HG02885 (cell line): ENCODE measurements at regions not wholly inside any gene's neighbourhood (a gene's known extent, or its start where the extent isn't known, plus 50 kb on each side); places are given as distances from the start of the nearest gene placed in this dataset.

Experiments used
- ATAC-seq: cut with Tn5 transposase; IDR thresholded peaks from one replicate; pipeline ENCODE4 v1.9.1; 2021; ENCODE audit warnings: mild to moderate bottlenecking; ENCODE audit not compliant: unreplicated experiment, poor library complexity

DNA sequence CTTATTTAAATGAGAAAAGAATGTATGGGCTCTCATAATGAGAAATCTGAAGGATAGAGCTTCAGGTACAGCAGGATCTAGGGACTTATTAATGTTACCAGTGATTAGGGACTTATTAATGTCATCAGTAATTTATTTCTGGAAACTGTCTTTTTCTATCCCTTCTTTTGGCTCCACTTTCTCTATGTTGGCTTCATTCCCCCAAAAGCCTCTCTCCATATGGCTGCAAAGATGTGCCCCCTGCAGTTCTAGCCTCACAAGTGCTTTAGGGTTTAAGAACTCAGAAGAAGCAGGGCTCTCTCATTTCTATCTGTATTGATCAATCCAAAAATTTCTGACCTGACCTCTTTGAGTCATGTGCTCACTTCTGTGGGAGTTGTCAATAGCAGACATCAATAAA lies 480.9 kb downstream of the TXNL1 start:
- ATAC-seq, result no peak

DNA sequence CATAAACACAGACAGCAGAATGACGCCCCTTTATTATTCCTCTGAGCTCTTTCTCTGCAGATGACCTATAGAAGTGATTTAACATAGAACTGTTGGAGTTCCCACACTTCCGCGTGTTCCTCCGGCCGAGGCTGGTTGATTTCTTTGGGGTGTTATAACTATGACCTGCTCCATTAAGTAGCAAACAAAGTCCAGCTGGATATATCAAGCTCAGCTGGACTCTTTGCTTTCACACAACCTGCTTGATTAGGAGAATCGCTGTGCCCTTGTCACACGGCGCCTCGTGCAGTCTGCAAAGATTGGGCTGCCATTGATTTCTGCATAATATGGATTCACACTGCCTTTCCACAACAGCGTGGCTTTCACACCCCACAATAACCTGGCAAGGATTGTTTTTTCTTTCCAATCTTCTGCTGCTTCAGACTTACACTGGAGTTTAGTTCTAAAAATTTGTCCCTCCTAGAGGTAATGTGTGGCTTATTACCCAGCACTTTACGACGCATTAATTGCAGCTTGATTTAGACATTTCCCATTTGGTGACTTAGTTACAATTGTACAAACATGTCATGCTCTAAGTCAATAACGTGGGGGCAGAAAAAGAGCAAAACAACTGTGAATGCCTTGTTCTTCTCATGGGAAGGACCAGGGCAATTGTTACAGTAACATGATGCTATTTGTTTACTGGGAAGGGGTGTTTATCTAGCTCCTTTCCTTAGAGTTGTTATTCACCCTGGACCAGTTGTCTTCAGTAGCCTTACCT lies 485.7 kb downstream of the TXNL1 start:
- ATAC-seq, result no peak

DNA sequence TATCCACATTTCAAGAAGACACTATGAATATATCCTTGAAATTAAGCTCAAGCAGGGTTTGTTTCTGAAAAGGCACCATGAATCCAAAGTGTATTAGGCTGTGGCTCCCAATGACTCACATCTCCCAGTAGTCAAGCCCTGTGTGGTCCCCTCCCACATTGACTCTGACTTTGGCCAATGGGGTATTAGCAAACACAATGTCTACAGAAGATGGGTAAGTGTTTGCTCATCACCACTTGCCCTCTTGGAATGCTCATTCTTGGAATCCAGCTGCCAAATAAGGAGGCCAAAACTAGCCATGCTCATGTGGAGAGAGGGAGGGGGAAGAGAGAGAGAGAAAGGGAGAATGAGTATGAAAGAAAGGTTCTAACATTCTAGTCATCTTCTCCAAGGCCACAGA lies 490.0 kb downstream of the TXNL1 start:
- ATAC-seq, result no peak

- ATAC-seq, result no peak
Observed at GRCh38 chr18:56146565-56146964, 491.8 kb downstream of the TXNL1 start.

DNA sequence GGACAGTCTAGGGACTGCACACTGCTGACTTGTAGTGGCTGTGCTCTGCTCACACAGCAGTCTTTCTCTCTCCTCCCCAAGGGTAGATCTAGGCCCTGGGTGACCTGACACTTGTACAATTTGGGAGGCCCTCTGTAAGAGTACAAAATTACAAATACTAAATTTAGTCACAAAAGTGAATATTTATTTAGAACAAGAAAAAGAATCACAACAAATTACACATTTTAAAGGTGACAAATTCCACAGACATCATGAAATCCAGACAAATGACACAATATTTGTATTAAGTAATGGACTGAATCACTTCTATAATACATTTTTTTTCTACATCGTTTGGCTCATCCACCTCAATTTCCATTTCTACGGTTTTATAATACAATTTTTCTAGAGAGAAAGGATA lies 496.4 kb downstream of the TXNL1 start:
- no peak for ATAC-seq

DNA sequence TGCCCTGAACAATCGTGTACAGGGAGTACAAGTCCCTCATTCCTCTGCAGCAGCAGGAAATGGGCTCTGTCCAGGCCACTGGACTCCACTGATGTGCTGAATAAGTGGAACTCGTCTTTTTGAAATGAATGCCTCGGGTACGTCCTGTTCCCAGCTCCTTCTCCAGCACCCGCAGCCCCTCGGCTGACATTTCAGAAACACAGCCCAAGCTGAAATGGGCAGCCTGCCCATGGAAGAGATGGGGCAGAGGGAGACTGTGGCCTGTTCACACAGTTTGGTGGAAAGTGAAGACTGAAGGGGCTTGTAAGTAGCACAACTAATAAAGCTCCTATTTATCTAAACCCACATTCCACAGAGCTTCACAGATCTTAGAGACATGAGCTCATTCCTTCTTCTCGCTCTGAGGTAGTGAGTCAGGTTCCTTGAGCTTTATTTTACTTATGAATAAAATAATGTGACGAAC lies 498.6 kb downstream of the TXNL1 start:
- ATAC-seq, result no peak

- no peak for ATAC-seq
Observed at GRCh38 chr18:56139372-56139771, 499.0 kb downstream of the TXNL1 start.

GRCh38 chr18:56136105-56136504 lies 502.3 kb downstream of the TXNL1 start:
- no peak for ATAC-seq

DNA sequence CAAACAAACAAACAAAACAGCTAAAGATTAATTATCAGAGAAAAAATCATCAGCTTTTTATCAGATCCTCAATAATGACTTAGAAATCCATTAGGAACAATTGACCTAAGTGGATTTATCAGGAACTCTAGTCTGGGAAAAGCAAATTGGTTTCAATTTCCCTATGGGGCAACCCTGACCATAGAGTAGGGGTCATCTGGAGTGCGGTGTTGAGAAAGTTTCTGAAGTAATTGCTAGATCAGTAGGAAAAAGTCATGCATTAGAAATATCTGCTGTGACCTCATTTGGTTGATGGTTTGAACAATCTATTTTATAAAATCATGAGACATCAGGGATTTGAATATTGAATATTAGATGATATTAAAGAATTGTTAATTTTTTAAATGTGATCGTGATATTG lies 507.9 kb downstream of the TXNL1 start:
- no peak for ATAC-seq

GRCh38 chr18:56128153-56128791 lies 510.1 kb downstream of the TXNL1 start:
- no peak for ATAC-seq

GRCh38 chr18:56127322-56128099 lies 510.9 kb downstream of the TXNL1 start:
- no peak for ATAC-seq

DNA sequence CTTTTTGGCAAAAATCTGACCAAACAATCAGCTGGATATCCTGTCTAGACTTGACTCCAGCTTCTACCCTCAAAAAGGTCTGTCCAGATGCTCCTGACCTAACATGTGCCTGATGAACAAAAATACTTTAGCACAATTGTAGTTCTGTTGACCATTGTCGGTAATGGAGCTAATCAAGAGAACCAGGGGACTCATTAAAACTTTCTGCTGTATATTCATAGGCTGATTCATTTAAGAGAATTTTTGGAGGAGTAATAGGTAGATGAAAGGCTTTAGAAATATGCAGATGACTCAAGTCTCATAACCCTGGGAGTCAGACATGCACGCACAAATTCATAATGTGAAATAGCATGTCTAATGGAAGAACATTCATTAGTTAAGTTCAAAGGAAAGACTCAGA lies 514.2 kb downstream of the TXNL1 start:
- no peak for ATAC-seq

GRCh38 chr18:56121669-56122068 lies 516.7 kb downstream of the TXNL1 start:
- no peak for ATAC-seq

DNA sequence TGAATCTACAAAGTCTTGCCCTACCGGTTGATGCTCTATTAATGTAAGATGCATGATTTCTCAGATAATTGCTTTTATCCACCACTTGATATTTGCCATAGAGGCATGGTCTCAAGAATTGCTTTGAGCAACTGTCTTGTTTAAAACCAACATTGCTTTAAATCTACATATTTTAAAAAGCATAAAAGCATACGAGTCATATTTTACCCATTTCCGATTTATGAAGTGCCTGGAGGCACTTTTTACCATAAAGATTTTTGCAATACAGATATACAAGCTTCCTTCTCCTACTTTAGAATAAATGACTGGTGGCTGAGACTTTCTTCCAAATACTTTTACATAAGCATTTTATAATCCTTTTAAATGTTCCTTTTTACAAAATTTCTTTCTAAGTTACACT lies 517.6 kb downstream of the TXNL1 start:
- no peak for ATAC-seq

DNA sequence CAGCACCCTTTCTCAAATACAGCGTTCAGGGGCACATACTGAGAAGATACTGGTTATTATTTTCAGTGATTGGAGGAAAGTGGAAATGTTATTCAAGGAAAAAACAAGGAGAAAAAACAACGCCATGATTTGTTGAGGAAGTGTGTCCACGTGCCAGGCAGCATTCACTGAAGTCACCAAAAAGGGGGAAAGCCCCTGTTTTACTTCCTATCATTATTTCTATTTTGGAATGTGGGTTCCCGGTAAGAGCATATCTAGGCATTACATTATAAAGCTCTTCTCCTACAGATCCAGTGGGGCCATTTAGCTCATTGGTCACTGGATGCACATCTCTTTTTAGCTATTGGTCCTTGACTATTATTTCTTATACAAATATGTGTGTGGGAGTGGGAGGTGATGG lies 518.7 kb downstream of the TXNL1 start:
- no peak for ATAC-seq

- no peak for ATAC-seq
Observed at GRCh38 chr18:56118422-56118821, 520.0 kb downstream of the TXNL1 start.

DNA sequence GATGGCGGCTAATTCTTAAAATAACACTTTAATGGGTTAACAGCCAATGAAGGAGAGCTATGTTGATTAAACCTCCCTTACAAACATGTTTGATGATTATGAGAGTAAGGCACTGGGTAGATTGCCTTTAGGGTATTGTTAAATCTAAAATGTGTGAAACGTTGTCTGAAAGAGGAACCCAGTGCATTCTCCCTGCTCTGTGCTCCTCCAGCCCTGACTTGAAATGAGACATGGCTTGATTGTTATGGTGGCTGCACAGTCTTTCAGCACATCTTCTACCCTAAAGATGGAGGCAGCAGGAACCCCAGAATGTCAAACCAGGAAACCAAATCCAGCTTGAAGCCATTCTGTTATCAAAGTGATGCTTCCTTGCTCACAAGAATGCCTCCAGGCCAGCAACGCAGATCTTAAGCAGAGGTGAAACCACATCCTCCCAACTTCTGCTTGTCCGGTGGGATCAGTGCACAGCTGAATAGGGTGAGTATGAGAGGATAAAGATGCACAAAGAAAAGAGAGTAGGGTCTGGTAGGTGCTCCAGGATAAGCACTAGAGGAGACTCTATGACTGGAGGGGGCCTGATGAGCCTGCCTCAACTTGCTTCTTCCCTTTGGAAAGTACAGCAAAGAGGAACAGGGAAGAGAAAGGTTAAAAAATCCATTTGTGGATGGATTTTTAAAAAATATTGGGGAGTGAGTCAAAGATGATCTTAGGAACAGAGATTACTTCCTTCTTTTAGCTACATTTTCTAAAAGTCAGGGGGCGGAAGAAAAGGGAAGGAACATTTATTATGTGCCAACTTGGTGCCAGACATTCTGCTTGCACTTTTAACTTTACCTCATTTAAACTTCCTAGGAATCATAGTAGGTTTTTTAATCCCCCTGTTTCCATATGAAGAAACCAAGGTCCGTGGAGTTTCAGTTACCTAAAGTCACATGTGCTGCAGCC lies 523.0 kb downstream of the TXNL1 start:
- ATAC-seq, result no peak

DNA sequence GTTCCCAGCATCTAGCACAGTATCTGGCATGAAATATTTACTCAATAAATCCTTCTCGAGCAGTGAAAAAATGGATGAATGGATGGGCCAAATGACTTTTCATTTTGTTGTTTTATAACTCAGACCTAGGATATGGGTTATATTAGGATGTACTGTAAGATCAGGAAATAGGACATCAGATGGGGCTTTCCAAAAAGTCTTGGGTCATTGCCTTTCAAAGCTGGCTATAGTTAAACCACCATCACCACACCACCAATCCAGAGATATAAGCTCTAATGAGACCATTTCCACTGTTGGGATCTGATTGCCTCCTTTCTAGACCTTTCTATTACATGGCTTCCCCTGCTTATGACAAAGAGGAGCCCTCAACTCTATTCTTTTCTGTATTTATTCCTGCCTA lies 525.0 kb upstream of the TCF4 start:
- ATAC-seq, result no peak

- peak; percentile 96 for ATAC-seq
Observed at GRCh38 chr18:56112013-56112749, 524.2 kb upstream of the TCF4 start.

- no peak for ATAC-seq
Observed at GRCh38 chr18:56109757-56110156, 521.8 kb upstream of the TCF4 start.
